ENCODE measurements at regions not wholly inside any gene's neighbourhood (a gene's known extent, or its start where the extent isn't known, plus 50 kb on each side); places are given as distances from the start of the nearest gene placed in this dataset.

GRCh38 chr3:152706991-152707713, 127.8 kb upstream of the P2RY1 start:
- DNase-seq (ENCODE audit: low read depth in 1 of 2, low spot score in 1 of 2), result no peak
- Histone ChIP-seq H3K27me3 (ENCODE audit: insufficient read depth, poor library complexity, severe bottlenecking) (no peaks in the 10 kb centered on the region), H3K4me3 (replicated peaks; ENCODE audit: insufficient read depth, low read length) (no peak overlapping the region), H3K27ac (replicated peaks) (no peak overlapping the region)
- TF ChIP-seq GABPA (IDR thresholded peaks at IDR 0.05; ENCODE audit: low read depth) (no peak), REST (IDR thresholded peaks at IDR 0.05; ENCODE audit: insufficient replicate concordance, low read depth) (no peak), CTCF (IDR thresholded peaks at IDR 0.05; ENCODE audit: insufficient read depth, low read length) (no peak), POLR2AphosphoS5 (IDR thresholded peaks at IDR 0.05; ENCODE audit: low read depth) (no peak), SPI1 (IDR thresholded peaks at IDR 0.05; ENCODE audit: borderline replicate concordance, low read depth) (no peak)

- H3K27ac ChIP-seq (replicated peaks), result no peak overlapping the region
- H3K27me3 ChIP-seq (ENCODE audit: insufficient read depth, poor library complexity, severe bottlenecking), result no peaks in the 10 kb centered on the region
- no peak overlapping the region for H3K4me3 ChIP-seq (replicated peaks; ENCODE audit: insufficient read depth, low read length)
- TF ChIP-seq SPI1 (IDR thresholded peaks at IDR 0.05; ENCODE audit: borderline replicate concordance, low read depth) (no peak), CTCF (IDR thresholded peaks at IDR 0.05; ENCODE audit: insufficient read depth, low read length) (no peak), GABPA (IDR thresholded peaks at IDR 0.05; ENCODE audit: low read depth) (no peak), REST (IDR thresholded peaks at IDR 0.05; ENCODE audit: insufficient replicate concordance, low read depth) (no peak), POLR2AphosphoS5 (IDR thresholded peaks at IDR 0.05; ENCODE audit: low read depth) (no peak)
- DNase-seq (ENCODE audit: low read depth in 1 of 2, low spot score in 1 of 2), result no peak
Observed at GRCh38 chr3:152709659-152710058, 125.3 kb upstream of the P2RY1 start.

- Histone ChIP-seq H3K4me3 (replicated peaks; ENCODE audit: insufficient read depth, low read length) (no peak overlapping the region), H3K27me3 (ENCODE audit: insufficient read depth, poor library complexity, severe bottlenecking) (no peaks in the 10 kb centered on the region), H3K27ac (replicated peaks) (no peak overlapping the region)
- no peak for TF ChIP-seq SPI1 (IDR thresholded peaks at IDR 0.05; ENCODE audit: borderline replicate concordance, low read depth)
- DNase-seq (ENCODE audit: low read depth in 1 of 2, low spot score in 1 of 2), result no peak
Observed at GRCh38 chr3:152710549-152710948, 124.4 kb upstream of the P2RY1 start.

- Histone ChIP-seq H3K27me3 (ENCODE audit: insufficient read depth, poor library complexity, severe bottlenecking) (no peaks in the 10 kb centered on the region), H3K4me3 (replicated peaks; ENCODE audit: insufficient read depth, low read length) (no peak overlapping the region), H3K27ac (replicated peaks) (no peak overlapping the region)
- DNase-seq (ENCODE audit: low read depth in 1 of 2, low spot score in 1 of 2), result no peak
- TF ChIP-seq POLR2AphosphoS5 (IDR thresholded peaks at IDR 0.05; ENCODE audit: low read depth) (no peak), REST (IDR thresholded peaks at IDR 0.05; ENCODE audit: insufficient replicate concordance, low read depth) (no peak), GABPA (IDR thresholded peaks at IDR 0.05; ENCODE audit: low read depth) (no peak), CTCF (IDR thresholded peaks at IDR 0.05; ENCODE audit: insufficient read depth, low read length) (no peak), SPI1 (IDR thresholded peaks at IDR 0.05; ENCODE audit: borderline replicate concordance, low read depth) (no peak)
Observed at GRCh38 chr3:152713989-152714388, 120.9 kb upstream of the P2RY1 start.
